ENCODE measurements at regions not wholly inside any gene's neighbourhood (a gene's known extent, or its start where the extent isn't known, plus 50 kb on each side); places are given as distances from the start of the nearest gene placed in this dataset.

DNA sequence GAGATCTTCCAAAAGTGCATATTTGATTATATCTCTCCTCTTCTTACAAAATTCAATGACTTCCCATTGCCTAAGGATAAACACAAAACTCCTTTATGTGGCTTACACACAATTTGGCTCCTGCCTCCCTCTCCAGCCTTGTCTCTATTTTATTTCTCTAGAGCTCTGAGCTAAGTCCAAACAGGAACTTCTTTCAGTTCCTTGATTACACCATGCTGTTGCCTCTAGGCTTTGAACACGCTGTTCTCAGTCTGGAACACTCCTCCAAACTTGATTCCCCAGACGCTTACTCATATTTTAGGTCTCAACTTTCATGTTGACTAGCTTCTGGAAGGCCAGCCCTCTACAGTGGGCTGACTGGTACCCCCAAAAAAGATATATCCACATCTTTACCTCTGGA lies 258.5 kb downstream of the COG6 start:
- TF ChIP-seq, protein P1, sequence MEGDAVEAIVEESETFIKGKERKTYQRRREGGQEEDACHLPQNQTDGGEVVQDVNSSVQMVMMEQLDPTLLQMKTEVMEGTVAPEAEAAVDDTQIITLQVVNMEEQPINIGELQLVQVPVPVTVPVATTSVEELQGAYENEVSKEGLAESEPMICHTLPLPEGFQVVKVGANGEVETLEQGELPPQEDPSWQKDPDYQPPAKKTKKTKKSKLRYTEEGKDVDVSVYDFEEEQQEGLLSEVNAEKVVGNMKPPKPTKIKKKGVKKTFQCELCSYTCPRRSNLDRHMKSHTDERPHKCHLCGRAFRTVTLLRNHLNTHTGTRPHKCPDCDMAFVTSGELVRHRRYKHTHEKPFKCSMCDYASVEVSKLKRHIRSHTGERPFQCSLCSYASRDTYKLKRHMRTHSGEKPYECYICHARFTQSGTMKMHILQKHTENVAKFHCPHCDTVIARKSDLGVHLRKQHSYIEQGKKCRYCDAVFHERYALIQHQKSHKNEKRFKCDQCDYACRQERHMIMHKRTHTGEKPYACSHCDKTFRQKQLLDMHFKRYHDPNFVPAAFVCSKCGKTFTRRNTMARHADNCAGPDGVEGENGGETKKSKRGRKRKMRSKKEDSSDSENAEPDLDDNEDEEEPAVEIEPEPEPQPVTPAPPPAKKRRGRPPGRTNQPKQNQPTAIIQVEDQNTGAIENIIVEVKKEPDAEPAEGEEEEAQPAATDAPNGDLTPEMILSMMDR (IDR thresholded peaks at IDR 0.05; ENCODE audit: poor library complexity), result no peak
- TF ChIP-seq EZH2 (IDR thresholded peaks at IDR 0.05; ENCODE audit: borderline replicate concordance), result no peak
